GM20000 (cell line): ENCODE measurements at regions not wholly inside any gene's neighbourhood (a gene's known extent, or its start where the extent isn't known, plus 50 kb on each side); places are given as distances from the start of the nearest gene placed in this dataset.
"Not testable (repeated sequence)": the region's sequence is repeated elsewhere in the genome, so short reads cannot be mapped to it uniquely, and the experiment has no call there.

Experiments
- DNase-seq: peaks from one replicate; pipeline ENCODE4 v3.0.0; 2012; ENCODE audit warnings: low spot score
- TF ChIP-seq, protein P1 (sequence below): IDR thresholded peaks from 2 replicates; pipeline ENCODE4 v1.5.1; 2012; ENCODE audit warnings: mild to moderate bottlenecking, control low read depth; ENCODE audit errors: extremely low read depth, missing control alignments

DNA sequence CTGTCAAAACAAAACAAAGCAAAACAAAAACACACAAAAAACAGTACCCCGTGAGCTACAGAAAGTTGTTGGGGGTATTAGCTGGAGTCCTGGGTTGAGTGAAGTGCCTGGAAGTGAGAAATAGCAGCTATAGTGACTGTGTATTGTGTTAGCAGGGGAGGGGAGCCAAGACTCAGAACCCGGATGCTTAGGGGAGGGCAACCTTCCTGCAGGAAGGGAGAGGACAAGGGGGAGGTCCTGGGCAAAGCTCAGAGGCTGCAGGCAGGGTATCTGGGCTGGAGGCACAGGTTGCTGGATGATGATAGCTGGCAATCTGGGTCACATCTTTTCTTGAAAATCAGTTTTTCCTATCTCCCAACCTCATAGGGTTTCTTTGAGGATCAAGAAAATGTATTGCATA lies 75.8 kb upstream of the PARD3 start:
- TF ChIP-seq, protein P1, sequence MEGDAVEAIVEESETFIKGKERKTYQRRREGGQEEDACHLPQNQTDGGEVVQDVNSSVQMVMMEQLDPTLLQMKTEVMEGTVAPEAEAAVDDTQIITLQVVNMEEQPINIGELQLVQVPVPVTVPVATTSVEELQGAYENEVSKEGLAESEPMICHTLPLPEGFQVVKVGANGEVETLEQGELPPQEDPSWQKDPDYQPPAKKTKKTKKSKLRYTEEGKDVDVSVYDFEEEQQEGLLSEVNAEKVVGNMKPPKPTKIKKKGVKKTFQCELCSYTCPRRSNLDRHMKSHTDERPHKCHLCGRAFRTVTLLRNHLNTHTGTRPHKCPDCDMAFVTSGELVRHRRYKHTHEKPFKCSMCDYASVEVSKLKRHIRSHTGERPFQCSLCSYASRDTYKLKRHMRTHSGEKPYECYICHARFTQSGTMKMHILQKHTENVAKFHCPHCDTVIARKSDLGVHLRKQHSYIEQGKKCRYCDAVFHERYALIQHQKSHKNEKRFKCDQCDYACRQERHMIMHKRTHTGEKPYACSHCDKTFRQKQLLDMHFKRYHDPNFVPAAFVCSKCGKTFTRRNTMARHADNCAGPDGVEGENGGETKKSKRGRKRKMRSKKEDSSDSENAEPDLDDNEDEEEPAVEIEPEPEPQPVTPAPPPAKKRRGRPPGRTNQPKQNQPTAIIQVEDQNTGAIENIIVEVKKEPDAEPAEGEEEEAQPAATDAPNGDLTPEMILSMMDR = no peak
- no peak for DNase-seq

DNA sequence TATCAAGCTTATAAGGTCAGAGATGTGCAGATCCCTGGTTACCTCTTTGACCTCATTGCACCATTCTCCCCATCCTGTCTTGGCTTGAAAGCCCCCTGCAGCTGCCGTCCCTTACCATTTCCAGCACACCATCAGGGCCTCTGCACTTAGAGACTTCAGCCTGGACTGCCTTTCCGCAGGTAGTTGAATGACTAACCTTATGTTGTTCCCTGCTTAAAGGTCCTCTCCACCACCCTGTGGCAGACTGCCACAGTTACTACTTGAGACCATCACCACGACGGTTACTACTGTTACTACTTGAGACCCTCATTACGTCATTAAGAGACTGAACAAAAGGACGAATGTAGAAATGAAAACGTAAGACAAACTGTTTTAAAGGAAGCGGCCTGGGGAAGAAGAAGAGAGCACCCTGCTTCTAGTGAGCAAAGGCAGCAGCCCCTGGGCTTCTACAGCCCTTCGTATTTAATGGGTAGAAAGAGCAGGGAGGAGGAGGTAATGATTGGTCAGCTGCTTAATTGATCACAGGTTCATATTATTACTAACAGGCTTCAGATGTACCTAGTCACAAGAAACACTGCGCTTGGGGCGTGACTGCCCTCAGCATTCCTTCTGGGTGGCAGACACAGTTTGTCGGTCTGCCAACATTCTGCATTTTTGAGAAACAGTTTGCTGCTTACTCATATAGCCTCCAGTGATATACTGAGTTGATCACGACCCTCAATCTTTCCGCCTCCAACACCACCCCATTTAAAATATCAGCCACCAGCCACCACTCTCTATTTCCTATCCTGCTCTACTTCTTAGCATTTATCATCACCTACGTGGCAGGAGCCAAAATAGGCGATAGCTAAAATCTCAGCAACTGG lies 74.1 kb upstream of the PARD3 start:
- TF ChIP-seq, protein P1 = no peak
- DNase-seq = no peak

DNA sequence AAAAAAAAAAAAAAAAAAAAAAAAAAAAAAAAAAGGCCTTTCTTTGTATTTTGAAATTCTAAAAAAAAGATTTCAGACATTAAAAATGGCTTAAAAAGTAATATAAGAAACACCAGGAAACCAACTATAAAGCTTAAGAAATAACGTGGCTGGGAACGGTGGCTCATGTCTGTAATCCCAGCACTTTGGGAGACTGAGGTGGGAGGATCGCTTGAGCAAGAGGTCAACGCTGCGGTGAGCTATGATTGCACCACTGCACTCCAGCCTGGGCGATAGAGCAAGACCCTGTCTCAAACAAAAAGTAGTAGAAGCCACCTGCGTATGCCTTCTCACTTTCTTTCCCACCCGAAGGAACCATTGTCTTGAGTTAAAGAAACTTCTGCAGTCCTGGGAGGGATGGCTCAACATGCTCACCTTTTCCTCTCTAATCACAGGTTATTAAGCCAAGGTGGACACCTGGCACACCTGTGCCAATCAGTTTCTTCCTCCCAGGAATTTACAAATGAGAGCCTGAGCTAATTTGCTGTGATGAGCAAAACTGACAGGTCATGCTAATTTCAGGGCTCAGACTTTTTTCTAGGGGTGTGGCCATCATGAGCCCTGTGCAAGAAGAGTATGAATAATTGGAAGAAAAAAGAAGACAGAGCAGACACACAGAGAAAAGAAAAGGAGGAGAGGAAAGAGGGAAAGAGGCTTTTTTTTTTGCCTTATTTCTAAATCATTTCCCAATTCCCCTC lies 72.0 kb upstream of the PARD3 start:
- TF ChIP-seq, protein P1 = no peak
- no peak for DNase-seq

DNA sequence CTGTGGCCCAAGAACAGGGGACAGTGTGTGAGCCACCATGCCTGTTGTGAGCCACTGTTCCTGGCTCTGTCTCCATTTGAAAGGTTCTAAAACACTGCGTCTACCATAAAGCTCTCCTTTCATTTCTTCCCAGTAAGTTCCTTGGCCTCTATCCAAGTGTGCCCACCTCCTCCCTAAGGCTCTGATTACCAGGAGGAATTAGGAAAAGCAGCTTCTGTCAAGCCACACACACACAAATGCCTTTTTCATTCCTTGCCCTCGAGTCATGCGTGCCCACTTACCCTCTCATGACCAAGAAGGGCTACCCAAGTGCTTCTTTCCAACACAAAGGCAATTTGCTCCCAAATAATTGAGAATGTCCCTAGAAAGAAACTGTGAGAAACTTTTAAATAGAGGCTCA lies 70.8 kb upstream of the PARD3 start:
- TF ChIP-seq, protein P1 = no peak
- DNase-seq = no peak

DNA sequence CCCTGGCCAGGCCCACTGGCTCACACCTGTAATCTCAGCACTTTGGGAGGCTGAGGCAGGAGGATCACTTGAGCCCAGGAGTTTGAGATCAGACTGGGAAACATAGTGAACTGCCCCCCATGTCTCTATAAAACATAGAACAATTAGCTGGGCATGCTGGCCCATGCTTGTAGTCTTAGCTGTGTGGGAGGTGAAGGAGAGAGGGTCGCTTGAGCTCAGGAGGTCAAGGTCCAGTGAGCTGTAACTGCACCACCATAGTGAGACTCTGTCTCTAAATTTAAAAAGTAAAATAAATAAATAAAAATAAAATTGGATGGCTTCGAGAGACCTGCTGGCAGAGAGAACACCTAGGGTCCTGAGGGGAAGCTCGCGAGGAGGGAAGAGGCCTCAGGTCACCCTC lies 69.9 kb upstream of the PARD3 start:
- TF ChIP-seq, protein P1 = no peak
- no peak for DNase-seq

DNA sequence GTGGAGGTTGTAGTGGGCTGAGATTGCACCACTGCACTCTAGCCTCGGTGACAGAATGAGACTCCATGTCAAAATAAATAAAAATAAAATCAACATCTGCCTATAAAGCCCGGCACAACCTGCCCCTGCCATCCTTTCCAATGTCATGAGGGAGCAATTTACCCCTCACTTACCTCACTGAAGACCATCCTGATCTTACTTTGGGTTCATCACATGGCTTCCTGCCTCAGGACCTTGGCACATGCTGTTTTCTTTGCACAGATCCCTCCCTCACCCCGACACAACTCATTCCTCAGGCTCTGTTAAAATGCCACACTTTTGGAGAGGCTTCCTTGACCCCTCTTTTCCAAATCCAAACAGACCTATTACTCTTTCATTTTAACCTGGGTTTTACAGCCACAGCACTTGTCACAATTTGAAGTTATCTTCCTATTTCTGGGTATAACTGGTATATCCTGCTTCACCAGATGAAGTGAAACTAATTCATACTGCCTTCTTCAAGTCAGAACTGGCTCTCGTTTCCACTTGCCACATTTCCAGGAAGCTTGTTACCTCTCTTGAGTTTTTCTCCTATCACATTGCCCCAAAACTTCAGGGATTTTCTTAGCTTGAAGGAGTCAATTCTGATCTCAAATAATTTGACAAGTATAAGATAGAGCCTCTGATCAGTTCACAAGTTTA lies 69.3 kb upstream of the PARD3 start:
- DNase-seq = no peak
- TF ChIP-seq, protein P1 = no peak

DNA sequence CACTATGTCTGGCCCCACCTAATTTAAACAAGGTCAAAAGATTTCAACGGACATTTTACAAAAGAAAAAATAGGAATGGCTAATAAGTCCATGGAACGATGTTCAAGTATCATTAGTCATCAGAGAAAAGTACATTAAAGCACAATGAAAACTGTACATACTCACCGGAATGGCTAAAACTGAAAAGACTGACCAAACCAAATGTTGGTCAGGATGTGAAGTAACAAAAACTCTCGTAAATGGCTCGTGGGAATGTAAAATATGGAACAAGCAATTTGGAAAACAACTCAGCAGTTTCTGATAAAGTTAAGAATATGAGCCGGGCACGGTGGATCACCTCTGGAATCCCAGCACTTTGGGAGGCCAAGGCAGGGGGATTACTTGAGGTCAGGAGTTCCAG lies 65.7 kb upstream of the PARD3 start:
- TF ChIP-seq, protein P1 = no peak
- no peak for DNase-seq

DNA sequence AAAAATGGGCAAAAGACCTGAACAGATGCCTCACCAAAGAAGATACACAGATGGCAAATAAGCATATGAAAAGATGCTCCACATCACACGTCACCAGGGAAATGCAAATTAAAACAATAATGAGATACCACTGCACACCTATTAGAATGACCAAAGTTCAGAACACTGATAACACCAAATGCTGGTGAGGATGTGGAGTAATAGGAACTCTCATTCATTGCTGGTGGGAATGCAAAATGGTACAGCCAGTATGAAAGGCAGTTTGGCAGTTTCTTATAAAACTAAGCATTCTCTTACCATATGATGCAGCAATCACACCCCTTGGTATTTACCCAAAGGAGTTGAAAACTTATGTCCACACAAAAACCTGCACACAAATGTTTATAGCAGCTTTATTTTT lies 63.6 kb upstream of the PARD3 start:
- DNase-seq = not testable (repeated sequence)
